ENCODE measurements at regions not wholly inside any gene's neighbourhood (a gene's known extent, or its start where the extent isn't known, plus 50 kb on each side); places are given as distances from the start of the nearest gene placed in this dataset.

DNA sequence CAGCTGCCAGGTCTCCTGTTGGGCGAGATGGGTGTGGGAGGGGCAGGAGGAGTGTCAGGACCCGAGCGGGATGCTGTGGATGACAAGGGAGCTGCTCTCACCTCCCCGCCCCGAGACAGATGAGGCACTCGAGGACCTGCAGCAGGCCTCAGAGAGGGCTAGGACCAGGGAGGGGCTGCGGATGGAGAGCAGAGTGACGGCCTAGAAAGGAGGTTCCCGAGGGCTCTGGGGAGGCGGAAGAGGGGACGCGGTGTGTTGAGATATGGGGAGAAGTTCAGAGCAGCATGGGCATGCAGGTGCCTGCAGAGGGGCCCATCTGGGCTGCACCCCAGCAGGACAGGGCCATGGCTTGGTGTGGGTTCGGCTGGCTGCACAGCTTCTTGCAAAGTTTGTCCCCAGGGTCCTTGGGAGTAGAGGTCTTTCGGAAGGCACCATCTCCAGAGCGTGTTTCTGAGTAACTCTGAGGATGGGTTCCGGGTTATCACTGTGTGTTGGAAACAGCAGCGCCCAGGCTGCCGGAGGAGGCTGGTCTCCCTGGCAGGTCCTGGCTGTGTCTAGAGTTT, 104.6 kb downstream of the PAX1 start:
- TF ChIP-seq ZNF274 (IDR thresholded peaks at IDR 0.05; ENCODE audit: low read depth, low read length) (no peak), SUZ12 (IDR thresholded peaks at IDR 0.05; ENCODE audit: extremely low read depth, insufficient read depth, insufficient read length) (no peak)
